Thoracic aorta (tissue), 2 donors: ENCODE measurements at regions not wholly inside any gene's neighbourhood (a gene's known extent, or its start where the extent isn't known, plus 50 kb on each side); places are given as distances from the start of the nearest gene placed in this dataset.
A peak's percentile ranks its signal among the peaks of the same experiment; 100 is the strongest.

Experiments used
- ATAC-seq: fragments of 150-250 bp; one replicate; pipeline ENCODE4 v1.8.0; 2017; ENCODE audit warnings: low read depth; ENCODE audit not compliant: insufficient number of reproducible peaks, low FRiP score
- DNase-seq: peaks from one replicate; pipeline ENCODE4 v3.0.0-alpha.2; 2020; ENCODE audit warnings: low spot score
- H3K27ac ChIP-seq, 2 donors: fragments of 200-600 bp; sonication (generic); 1 replicate in 1 of 2; 2 replicates in 1 of 2; pipeline ENCODE4 v1.5.1; 2016; ENCODE audit warnings: mild to moderate bottlenecking in 2 of 2, moderate library complexity in 2 of 2
- H3K27me3 ChIP-seq: fragments of 200-600 bp; sonication (generic); replicated peaks from 2 replicates; pipeline ENCODE4 v1.6.0; 2016; ENCODE audit warnings: mild to moderate bottlenecking; ENCODE audit not compliant: insufficient read depth
- H3K36me3 ChIP-seq: fragments of 200-600 bp; sonication (generic); one replicate; pipeline ENCODE4 v1.5.1; 2016
- H3K4me1 ChIP-seq, 2 donors: fragments of 200-600 bp; sonication (generic); 1 replicate in 1 of 2; 2 replicates in 1 of 2; pipeline versions ENCODE4 v1.5.1 to v1.6.0; 2016; ENCODE audit warnings: low read depth in 2 of 2, mild to moderate bottlenecking in 1 of 2; ENCODE audit not compliant: control insufficient read depth in 1 of 2
- H3K4me3 ChIP-seq: fragments of 200-600 bp; sonication (generic); 2 replicates; pipeline ENCODE4 v1.5.1; 2016; ENCODE audit warnings: mild to moderate bottlenecking
- H3K9me3 ChIP-seq: fragments of 200-600 bp; sonication (generic); 2 replicates; pipeline ENCODE4 v1.5.1; 2016
- TF ChIP-seq, protein P1 (sequence below): fragments of 200-600 bp; sonication (generic); IDR thresholded peaks from one replicate; pipeline ENCODE4 v1.5.1; 2019; ENCODE audit warnings: antibody characterized with exemption

DNA sequence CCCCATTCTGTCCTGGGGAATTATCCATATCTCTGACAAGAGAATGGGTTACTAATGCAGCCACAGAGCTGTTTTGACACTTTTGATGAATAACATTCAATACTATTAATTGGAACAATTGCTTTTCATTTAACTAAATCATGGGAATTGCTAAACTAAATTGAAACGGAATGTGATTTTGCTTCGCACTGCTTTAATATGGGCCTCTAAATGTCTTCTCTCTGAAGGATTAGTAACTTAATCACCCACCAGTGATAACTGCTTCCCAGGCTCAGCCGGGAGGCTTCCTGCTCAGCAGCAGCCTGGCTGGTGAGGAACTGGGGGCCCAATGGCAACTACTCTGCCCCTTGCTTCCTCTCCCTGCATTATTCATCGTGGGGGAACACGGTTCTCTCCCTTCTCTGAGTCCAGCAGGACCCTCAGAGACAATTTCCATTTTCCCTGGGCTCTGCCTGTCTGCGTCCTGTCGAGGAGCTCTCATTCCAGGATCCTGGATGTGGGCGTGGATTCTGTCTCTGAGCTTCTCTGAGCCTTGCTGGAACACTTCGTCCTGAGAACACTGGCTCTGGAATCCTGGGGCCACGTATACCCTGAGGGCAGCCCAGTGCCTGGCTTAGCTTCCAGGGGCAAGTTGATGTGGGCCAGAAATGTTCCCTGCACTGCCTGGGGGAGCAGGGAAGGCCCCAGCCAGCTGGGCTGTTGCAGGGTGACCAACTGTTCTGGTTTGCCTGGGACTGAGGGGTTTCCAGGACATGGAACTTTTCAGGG, 308.9 kb downstream of the DHX35 start:
- Histone ChIP-seq H3K4me3 (no peak overlapping the region), H3K4me1 (no peaks in the 10 kb centered on the region), H3K36me3 (no peaks in the 10 kb centered on the region), H3K27ac (no peak overlapping the region), H3K9me3 (no peaks in the 10 kb centered on the region), H3K27me3 (no peaks in the 10 kb centered on the region)
- ATAC-seq (no peak), DNase-seq (no peak)
- TF ChIP-seq, protein P1, sequence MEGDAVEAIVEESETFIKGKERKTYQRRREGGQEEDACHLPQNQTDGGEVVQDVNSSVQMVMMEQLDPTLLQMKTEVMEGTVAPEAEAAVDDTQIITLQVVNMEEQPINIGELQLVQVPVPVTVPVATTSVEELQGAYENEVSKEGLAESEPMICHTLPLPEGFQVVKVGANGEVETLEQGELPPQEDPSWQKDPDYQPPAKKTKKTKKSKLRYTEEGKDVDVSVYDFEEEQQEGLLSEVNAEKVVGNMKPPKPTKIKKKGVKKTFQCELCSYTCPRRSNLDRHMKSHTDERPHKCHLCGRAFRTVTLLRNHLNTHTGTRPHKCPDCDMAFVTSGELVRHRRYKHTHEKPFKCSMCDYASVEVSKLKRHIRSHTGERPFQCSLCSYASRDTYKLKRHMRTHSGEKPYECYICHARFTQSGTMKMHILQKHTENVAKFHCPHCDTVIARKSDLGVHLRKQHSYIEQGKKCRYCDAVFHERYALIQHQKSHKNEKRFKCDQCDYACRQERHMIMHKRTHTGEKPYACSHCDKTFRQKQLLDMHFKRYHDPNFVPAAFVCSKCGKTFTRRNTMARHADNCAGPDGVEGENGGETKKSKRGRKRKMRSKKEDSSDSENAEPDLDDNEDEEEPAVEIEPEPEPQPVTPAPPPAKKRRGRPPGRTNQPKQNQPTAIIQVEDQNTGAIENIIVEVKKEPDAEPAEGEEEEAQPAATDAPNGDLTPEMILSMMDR = no peak

DNA sequence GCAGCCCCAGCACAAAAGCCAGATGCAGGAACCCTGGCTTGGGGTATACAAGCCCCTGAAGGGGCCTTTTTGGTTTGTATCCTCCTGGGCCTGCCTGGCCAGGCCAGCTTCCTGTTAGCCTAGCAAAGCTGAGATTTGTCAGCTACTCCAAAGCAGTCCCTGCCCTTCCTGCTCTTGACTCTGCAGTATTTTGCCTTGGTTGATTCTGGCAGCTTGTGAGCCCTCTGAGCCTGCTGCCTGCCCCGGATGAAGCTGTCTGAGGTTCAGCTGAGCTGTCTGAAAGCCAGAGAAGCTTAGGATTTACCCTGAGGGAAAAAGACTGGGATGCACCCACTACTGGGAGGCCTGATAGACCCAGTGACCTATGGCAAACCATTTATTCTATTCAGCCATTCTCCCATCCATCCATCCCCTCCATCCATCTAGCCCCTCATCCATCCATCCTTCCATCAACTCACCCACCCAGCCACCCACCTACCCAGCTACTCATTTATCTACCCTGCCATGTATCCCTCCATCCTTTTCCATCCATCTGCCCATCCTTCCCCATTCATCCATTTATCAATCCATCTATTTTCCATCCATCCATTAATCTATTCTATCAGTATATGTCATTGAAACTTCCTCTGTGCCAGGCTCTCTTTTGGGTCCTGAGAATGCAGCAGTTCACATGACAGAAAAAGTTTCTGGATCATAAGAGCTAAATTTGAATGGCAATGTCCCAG, 307.5 kb downstream of the DHX35 start:
- ATAC-seq = no peak
- no peak overlapping the region for H3K4me3 ChIP-seq
- H3K27ac ChIP-seq = no peak overlapping the region
- no peaks in the 10 kb centered on the region for H3K4me1 ChIP-seq
- TF ChIP-seq, protein P1 = no peak
- H3K27me3 ChIP-seq = no peaks in the 10 kb centered on the region
- no peaks in the 10 kb centered on the region for H3K9me3 ChIP-seq
- no peak for DNase-seq
- H3K36me3 ChIP-seq = no peaks in the 10 kb centered on the region

DNA sequence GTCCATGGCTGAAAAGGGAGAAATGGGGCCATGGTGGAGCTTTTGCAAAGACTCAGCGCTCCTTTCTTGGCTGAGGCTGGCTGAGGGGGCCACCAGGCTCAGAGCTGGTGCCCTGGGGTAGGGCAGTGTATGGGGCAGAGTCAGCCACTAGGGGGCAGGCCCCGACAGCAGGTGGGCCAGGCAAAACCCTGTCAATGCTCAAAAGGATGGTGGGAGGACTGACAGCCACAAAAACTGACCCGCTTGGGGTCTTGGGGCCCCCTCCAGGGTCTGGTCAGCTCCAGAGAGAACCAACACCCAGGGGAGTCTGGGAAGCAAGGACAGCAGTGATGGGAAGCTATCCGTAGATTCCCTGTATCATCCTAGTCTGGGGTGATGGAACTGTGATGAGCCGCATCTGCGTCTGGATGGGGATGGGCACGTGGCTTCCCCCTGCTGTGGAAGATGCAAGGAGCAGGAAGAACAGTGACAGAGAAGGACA, 306.9 kb downstream of the DHX35 start:
- ATAC-seq = no peak
- no peak overlapping the region for H3K27ac ChIP-seq
- no peaks in the 10 kb centered on the region for H3K4me1 ChIP-seq
- no peaks in the 10 kb centered on the region for H3K9me3 ChIP-seq
- DNase-seq = no peak
- H3K27me3 ChIP-seq = no peaks in the 10 kb centered on the region
- H3K4me3 ChIP-seq = no peak overlapping the region
- TF ChIP-seq, protein P1 = peak; percentile 61
- H3K36me3 ChIP-seq = no peaks in the 10 kb centered on the region

DNA sequence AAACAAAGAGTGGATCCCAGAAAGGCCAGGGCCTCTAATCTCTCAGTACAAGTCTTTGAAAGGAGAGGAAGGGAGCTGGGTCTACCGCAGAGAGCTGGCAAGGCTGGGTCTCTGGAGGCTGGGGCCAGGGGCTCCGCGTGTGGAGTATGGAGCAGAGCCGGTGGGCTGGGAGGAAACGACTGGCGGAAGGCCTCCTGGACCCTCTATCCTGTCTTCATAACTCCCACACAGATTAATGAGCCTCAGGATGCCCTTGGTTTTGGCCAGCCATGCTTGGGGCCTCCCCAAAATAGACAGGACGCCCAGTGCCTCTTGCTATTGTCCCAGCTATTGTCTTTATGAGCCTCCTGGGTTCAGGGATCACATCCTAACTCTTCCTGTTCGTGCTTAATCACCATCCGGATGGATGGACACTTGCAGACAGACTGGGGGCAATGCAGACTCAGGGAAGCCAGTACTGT, 306.4 kb downstream of the DHX35 start:
- no peak for ATAC-seq
- TF ChIP-seq, protein P1 = no peak
- H3K27ac ChIP-seq = no peak overlapping the region
- no peaks in the 10 kb centered on the region for H3K27me3 ChIP-seq
- no peaks in the 10 kb centered on the region for H3K4me1 ChIP-seq
- H3K4me3 ChIP-seq = no peak overlapping the region
- H3K36me3 ChIP-seq = no peaks in the 10 kb centered on the region
- no peaks in the 10 kb centered on the region for H3K9me3 ChIP-seq
- no peak for DNase-seq

DNA sequence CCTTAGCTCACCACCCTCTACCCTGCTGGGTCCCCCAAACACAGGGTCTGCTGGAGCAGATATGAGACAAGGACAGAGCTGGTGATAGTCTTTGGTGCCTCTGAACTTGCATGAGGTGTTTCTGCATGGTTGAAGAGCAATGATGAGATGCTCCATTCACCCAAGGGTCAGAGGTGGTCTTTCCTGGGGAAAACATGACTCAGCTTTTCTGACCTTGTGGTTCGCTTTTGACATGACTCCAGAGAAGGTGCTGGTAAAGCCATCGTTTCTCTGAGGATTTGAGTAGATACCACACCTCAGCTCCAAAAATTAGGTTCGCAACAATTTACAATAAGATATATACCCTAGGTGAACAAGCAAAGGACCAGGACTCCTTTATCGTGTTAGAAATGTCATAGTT, 304.8 kb downstream of the DHX35 start:
- TF ChIP-seq, protein P1 = no peak

More for the DNA sequence above, 304.8 kb downstream of the DHX35 start:
- Histone ChIP-seq H3K4me1 (no peaks in the 10 kb centered on the region), H3K27ac (no peak overlapping the region), H3K36me3 (no peaks in the 10 kb centered on the region), H3K27me3 (no peaks in the 10 kb centered on the region), H3K9me3 (no peaks in the 10 kb centered on the region), H3K4me3 (no peak overlapping the region)
- ATAC-seq (no peak), DNase-seq (no peak)
